ENCODE measurements at regions not wholly inside any gene's neighbourhood (a gene's known extent, or its start where the extent isn't known, plus 50 kb on each side); places are given as distances from the start of the nearest gene placed in this dataset.
"Not testable (repeated sequence)": the region's sequence is repeated elsewhere in the genome, so short reads cannot be mapped to it uniquely, and the experiment has no call there.

DNA sequence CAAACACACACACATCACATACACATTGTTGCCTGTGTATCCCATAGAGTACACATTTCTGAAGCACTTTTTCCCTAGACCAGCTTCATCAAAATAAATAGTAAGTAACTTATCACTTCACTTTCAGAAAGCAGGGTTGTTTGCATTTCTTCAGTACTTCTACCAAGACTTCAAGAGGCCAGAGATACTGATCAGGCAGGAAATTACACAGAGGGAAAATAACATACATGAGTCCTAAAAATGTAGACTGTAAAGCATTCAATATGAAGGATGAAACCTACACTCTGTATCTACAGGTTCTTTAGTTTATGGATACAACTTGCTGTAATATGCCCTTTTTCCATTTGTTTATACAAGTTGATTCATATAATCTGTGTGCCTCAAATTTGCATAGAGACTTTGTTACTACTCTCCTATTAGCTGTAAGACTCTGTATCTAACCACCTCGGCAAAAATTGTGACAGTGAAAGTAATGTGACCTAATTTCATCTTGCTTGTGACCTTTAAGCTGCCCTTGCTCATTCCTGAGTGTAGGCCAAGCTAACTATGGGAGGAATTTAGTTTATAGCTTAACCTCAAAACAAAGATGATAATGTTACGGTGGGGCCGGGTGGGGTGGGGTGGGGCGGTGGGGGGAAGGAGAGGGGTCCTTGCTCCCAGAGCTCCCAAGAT is 228.9 kb upstream of the SPOPL start:
- no peaks in the 10 kb centered on the region for H3K36me3 ChIP-seq
- no peak overlapping the region for H3K4me3 ChIP-seq
- no peaks in the 10 kb centered on the region for H3K9me3 ChIP-seq (replicated peaks)
- no peaks in the 10 kb centered on the region for H3K27me3 ChIP-seq
- no peak overlapping the region for H3K27ac ChIP-seq
- no peak for DNase-seq
- no peaks in the 10 kb centered on the region for H3K4me1 ChIP-seq

GRCh38 chr2:138273280-138273679 is 228.3 kb upstream of the SPOPL start:
- not testable (repeated sequence) for H3K36me3 ChIP-seq; H3K27ac ChIP-seq; H3K9me3 ChIP-seq (replicated peaks); H3K27me3 ChIP-seq; H3K4me3 ChIP-seq; H3K4me1 ChIP-seq; DNase-seq

DNA sequence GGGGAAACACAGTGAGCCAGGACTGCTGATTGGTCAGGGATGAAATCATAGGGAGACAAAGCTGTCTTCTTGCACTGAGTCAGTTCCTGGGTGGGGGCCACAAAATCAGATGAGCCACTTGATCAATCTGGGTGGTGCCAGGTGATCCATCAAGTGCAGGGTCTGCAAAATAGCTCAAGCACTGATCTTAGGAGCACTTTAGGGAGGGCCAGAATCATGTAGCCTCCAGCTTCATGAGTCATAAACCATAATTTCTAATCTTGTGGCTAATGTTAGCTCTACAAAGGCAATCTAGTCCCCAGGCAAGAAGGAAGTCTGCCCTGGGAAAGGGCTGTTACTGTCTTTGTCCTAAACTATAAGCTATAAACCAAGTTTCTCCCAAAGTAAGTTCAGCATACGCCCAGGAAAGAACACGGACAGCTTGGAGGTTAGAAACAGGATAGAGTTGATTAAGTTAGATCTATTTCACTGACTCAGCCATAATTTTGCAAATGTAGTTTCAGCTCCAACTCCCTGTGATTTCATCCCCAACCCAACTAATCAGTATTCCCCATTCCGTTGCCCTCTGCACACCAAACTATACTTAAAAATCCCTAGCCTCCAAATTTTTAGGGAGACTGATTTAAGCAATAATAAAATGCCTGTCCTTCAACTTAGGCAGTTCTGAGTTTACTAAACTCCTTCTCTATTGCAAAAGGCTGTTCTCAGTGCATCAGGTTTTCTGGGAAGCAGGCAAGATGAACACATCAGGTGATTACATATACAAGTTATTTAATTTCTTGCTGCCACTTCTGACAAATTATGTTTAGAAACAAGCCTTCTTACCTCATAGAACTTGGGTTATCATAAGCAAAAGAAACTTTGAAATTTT is 226.9 kb upstream of the SPOPL start:
- Histone ChIP-seq H3K4me3 (no peak overlapping the region), H3K27me3 (no peaks in the 10 kb centered on the region), H3K9me3 (replicated peaks) (no peaks in the 10 kb centered on the region), H3K27ac (no peak overlapping the region), H3K36me3 (no peaks in the 10 kb centered on the region), H3K4me1 (no peaks in the 10 kb centered on the region)
- no peak for DNase-seq

GRCh38 chr2:138275292-138275690 is 226.3 kb upstream of the SPOPL start:
- no peaks in the 10 kb centered on the region for H3K4me1 ChIP-seq
- H3K9me3 ChIP-seq (replicated peaks): no peaks in the 10 kb centered on the region
- no peak for DNase-seq
- no peak overlapping the region for H3K4me3 ChIP-seq
- no peaks in the 10 kb centered on the region for H3K36me3 ChIP-seq
- no peak overlapping the region for H3K27ac ChIP-seq
- no peaks in the 10 kb centered on the region for H3K27me3 ChIP-seq

DNA sequence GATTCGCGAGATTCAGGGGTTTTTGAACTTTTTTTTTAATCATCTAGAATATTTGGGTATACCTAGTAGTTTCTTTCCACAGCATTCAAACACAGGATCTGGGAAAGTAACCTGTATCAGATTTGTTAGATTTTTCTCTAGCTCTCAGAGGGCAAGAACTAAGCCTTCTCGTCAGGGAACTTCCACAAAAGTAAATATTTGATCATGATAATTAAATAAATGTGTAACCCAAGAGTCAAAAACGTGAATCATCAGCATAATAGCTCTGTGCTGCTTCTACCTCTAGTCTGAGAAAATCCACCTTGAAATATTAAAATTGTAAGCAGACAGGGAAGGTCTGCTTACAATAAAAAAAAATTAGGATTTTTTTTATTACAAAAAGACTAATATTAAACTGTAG is 225.7 kb upstream of the SPOPL start:
- Histone ChIP-seq H3K36me3 (no peaks in the 10 kb centered on the region), H3K4me3 (no peak overlapping the region), H3K9me3 (replicated peaks) (no peaks in the 10 kb centered on the region), H3K4me1 (no peaks in the 10 kb centered on the region), H3K27ac (no peak overlapping the region), H3K27me3 (no peaks in the 10 kb centered on the region)
- DNase-seq: no peak

- DNase-seq: no peak
- H3K9me3 ChIP-seq (replicated peaks): no peaks in the 10 kb centered on the region
- H3K4me3 ChIP-seq: no peak overlapping the region
- no peaks in the 10 kb centered on the region for H3K4me1 ChIP-seq
- H3K27me3 ChIP-seq: no peaks in the 10 kb centered on the region
- no peaks in the 10 kb centered on the region for H3K36me3 ChIP-seq
- no peak overlapping the region for H3K27ac ChIP-seq
These were observed 225.2 kb upstream of the SPOPL start for GRCh38 chr2:138276339-138276738.

DNA sequence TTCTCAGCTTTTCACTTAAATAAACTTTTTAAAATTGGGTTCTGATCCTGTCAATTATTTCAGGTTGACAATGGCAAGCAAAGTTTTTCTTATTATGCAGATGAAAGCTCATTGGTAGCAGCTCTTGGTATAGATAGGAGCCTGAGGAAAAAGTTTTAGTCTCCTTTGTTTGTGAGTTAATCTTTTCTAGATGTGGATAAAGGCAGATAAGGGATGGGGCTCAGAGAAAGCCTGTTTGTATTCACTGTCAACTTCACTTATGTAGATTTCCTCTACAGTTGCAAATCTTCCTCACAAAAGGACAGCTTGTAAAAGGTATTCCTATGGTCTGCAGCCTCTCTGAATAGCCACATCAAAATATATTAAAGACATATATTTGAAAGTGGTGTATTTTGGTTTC is 224.5 kb upstream of the SPOPL start:
- Histone ChIP-seq H3K27me3 (no peaks in the 10 kb centered on the region), H3K4me1 (no peaks in the 10 kb centered on the region), H3K4me3 (no peak overlapping the region), H3K9me3 (replicated peaks) (no peaks in the 10 kb centered on the region), H3K27ac (no peak overlapping the region), H3K36me3 (no peaks in the 10 kb centered on the region)
- no peak for DNase-seq

DNA sequence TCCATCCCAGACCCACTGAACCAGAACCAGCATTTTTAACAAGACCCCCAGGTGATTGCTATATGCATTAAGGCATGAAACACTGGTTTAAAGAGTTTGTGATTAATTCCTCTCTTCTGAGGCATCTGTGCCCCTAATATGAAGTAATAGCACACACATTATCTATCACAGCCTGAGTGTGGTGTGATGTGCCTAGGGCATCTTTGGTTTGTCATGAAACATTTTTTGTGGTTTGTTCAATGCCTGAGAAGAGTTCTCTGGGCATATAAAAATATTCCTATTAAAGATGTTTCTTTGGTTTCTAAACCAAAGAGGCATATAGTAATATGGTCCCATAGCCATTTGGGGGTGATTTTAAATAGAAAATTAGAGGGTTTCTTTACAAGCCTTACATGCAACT is 221.7 kb upstream of the SPOPL start:
- no peak for DNase-seq
- Histone ChIP-seq H3K27me3 (no peaks in the 10 kb centered on the region), H3K36me3 (no peaks in the 10 kb centered on the region), H3K4me1 (no peaks in the 10 kb centered on the region), H3K4me3 (no peak overlapping the region), H3K27ac (no peak overlapping the region), H3K9me3 (replicated peaks) (no peaks in the 10 kb centered on the region)

DNA sequence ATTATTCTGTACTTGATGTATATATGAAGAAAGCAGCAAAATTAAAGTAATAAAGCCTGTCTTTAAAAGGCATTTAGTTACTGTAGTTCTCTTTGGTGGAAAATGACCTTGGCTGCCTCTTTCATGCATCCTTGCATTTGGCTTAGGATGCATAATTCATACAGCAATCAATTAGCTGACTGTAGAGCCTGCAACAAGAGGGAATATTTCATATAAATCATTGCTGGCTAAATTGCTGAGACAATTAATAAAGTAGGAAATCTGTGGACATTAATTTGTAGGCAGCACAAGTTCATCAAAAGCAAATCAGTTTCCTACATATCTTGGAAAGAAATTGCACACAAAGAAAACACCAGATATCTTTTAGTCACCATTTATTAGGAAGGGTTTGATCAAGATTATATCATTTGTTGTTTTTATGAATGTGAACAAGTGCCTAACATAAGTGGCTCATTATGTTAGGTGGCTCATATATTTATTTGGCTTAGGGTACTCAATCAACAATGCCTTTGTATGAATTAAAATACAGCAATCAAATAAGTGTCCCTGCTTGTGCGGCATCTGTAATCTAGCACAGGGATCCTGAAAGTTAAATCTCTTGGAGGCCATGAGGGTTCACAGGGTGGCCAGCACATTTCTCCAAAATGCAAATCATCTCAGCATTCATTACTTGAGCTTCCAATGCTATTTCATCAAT is 220.4 kb upstream of the SPOPL start:
- no peak for DNase-seq

GRCh38 chr2:138282014-138282672 is 219.4 kb upstream of the SPOPL start:
- DNase-seq: no peak
- Histone ChIP-seq H3K4me1 (no peaks in the 10 kb centered on the region), H3K9me3 (replicated peaks) (no peaks in the 10 kb centered on the region), H3K4me3 (no peak overlapping the region), H3K27me3 (no peaks in the 10 kb centered on the region), H3K36me3 (no peaks in the 10 kb centered on the region), H3K27ac (no peak overlapping the region)

More for the DNA sequence above, 220.4 kb upstream of the SPOPL start:
- no peak overlapping the region for H3K27ac ChIP-seq
- no peaks in the 10 kb centered on the region for H3K9me3 ChIP-seq (replicated peaks)
- no peaks in the 10 kb centered on the region for H3K36me3 ChIP-seq
- no peaks in the 10 kb centered on the region for H3K27me3 ChIP-seq
- H3K4me1 ChIP-seq: no peaks in the 10 kb centered on the region
- no peak overlapping the region for H3K4me3 ChIP-seq

DNA sequence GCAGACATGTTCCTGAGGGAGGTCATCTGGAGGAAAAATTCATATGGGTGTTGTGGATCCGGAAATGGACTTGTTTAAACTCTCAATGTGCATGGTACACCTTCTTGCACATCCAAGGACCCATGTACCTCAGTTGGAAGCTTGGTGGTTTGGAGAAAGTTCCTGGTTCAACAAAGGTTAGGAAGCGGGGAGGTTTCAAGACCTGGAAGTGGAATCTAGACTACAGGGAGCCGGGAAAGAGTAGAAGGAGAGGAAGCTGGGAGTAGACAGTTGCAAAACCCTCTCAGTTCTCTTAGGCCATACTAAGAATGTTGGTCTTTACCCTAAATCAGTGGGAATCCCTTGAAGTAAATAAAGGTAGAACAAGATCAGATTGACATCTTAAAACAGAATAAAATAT is 209.8 kb upstream of the SPOPL start:
- Histone ChIP-seq H3K36me3 (no peaks in the 10 kb centered on the region), H3K27ac (no peak overlapping the region), H3K9me3 (replicated peaks) (no peaks in the 10 kb centered on the region), H3K4me1 (no peaks in the 10 kb centered on the region), H3K27me3 (no peaks in the 10 kb centered on the region), H3K4me3 (no peak overlapping the region)
- DNase-seq: no peak

DNA sequence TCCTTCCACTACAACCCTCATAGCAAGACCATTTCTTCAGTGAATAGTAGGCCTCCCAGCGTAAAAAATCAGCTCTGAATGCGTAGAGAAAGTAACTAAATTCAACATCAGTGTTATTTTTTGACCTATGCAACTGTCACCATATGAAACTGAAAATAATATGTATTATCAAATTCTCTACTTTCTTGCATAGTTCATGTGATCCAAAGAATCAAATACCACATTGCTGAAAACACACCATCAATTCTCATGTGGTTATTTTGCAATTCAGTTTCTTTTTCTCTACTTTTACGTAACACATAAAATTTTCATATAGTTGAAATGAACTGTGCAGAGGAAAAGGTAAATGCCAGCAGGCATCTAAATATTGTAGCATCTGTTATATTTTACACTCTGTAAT is 208.5 kb upstream of the SPOPL start:
- no peaks in the 10 kb centered on the region for H3K9me3 ChIP-seq (replicated peaks)
- no peaks in the 10 kb centered on the region for H3K36me3 ChIP-seq
- no peaks in the 10 kb centered on the region for H3K27me3 ChIP-seq
- H3K27ac ChIP-seq: no peak overlapping the region
- no peak for DNase-seq
- H3K4me3 ChIP-seq: no peak overlapping the region
- no peaks in the 10 kb centered on the region for H3K4me1 ChIP-seq

DNA sequence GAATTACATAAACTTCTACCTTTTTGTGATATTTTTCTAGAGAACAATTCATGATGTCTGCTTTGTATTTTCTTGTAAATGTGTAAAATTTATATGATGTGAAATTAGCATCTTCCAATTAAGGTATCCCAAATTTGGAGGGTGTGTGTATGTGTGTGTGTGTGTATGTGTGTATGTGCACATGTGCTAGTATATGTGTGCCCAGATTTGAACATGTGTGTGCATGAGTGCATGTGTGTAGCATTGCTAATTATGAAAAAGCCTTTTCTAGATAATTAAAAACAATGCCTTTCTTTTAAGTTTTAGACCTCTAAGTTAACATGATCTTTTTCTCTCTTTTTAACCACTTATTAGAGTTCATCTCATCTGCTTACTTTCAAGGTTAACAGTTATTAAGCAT is 208.0 kb upstream of the SPOPL start:
- Histone ChIP-seq H3K27me3 (no peaks in the 10 kb centered on the region), H3K4me3 (no peak overlapping the region), H3K27ac (no peak overlapping the region), H3K9me3 (replicated peaks) (no peaks in the 10 kb centered on the region), H3K4me1 (no peaks in the 10 kb centered on the region), H3K36me3 (no peaks in the 10 kb centered on the region)
- no peak for DNase-seq

DNA sequence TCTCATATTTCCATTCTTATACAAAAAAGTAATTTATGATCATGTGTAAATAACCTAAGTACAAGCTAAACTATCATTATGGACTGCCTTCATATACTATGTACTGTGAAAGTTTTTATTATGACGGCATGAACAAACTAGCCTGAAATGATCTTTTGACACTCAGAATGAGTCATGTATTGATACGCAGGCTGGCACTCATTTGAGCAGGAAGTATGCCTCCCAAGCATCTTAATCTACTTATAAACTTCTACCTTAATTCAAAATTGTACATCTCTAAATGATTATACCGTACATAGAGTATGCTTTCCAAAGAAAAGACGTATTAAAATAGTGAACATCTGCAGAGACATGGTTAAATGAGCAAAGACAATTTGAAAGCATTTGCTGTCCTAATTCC is 207.1 kb upstream of the SPOPL start:
- Histone ChIP-seq H3K36me3 (no peaks in the 10 kb centered on the region), H3K4me3 (no peak overlapping the region), H3K9me3 (replicated peaks) (no peaks in the 10 kb centered on the region), H3K27ac (no peak overlapping the region), H3K27me3 (no peaks in the 10 kb centered on the region), H3K4me1 (no peaks in the 10 kb centered on the region)
- DNase-seq: no peak

- DNase-seq: no peak
- Histone ChIP-seq H3K4me1 (no peaks in the 10 kb centered on the region), H3K27me3 (no peaks in the 10 kb centered on the region), H3K4me3 (no peak overlapping the region), H3K36me3 (no peaks in the 10 kb centered on the region), H3K27ac (no peak overlapping the region), H3K9me3 (replicated peaks) (no peaks in the 10 kb centered on the region)
These were observed 205.2 kb upstream of the SPOPL start for GRCh38 chr2:138296365-138296764.

Data from SJCRH30 (cell line).